HepG2 (cell line): ENCODE measurements at regions not wholly inside any gene's neighbourhood (a gene's known extent, or its start where the extent isn't known, plus 50 kb on each side); places are given as distances from the start of the nearest gene placed in this dataset.

Experiments
- ARNT ChIP-seq: fragments of 450-650 bp; IDR thresholded peaks from 2 replicates; pipeline ENCODE4 v1.6.1; 2017
- EHMT2 ChIP-seq: fragments of 200-600 bp; sonication (generic); IDR thresholded peaks from 2 replicates; pipeline ENCODE4 v1.7.0; 2017; ENCODE audit warnings: antibody characterized with exemption, low read depth, low read length, borderline replicate concordance
- GABPB1 ChIP-seq: IDR thresholded peaks from 2 replicates; pipeline ENCODE4 v1.6.1; 2016; ENCODE audit warnings: mild to moderate bottlenecking, missing genetic modification reagents, moderate library complexity, missing compliant biosample characterization
- HMG20B ChIP-seq: conservative IDR thresholded peaks from 2 replicates; pipeline ENCODE4 v1.6.1; 2016; ENCODE audit warnings: missing genetic modification reagents, missing compliant biosample characterization
- HNRNPL ChIP-seq: fragments of 200-400 bp; formaldehyde crosslinking; IDR thresholded peaks from 2 replicates; pipeline ENCODE4 v1.6.1; 2017; ENCODE audit warnings: mild to moderate bottlenecking, low read depth, low read length
- KDM1A ChIP-seq: IDR thresholded peaks from 2 replicates; pipeline ENCODE4 v1.6.1; 2016; ENCODE audit warnings: missing compliant biosample characterization
- NFRKB ChIP-seq: fragments of 450-650 bp; IDR thresholded peaks from 2 replicates; pipeline ENCODE4 v1.6.1; 2017
- RAD21 ChIP-seq: fragments of 450-650 bp; formaldehyde crosslinking; IDR thresholded peaks from 2 replicates; pipeline ENCODE4 v1.5.0; 2020; ENCODE audit warnings: mild to moderate bottlenecking
- RXRB ChIP-seq: IDR thresholded peaks from 2 replicates; pipeline ENCODE4 v1.6.1; 2016; ENCODE audit warnings: borderline replicate concordance, missing genetic modification reagents, missing compliant biosample characterization
- SIN3B ChIP-seq: fragments of 150-350 bp; IDR thresholded peaks from 2 replicates; pipeline ENCODE4 v1.6.1; 2014; ENCODE audit warnings: low read length
- SMYD3 ChIP-seq: sonication (generic); formaldehyde crosslinking; IDR thresholded peaks from 2 replicates; pipeline ENCODE4 v1.8.1; 2023; ENCODE audit warnings: mild to moderate bottlenecking, missing genetic modification reagents
- STAG1 ChIP-seq: sonication (generic); formaldehyde crosslinking; IDR thresholded peaks from 2 replicates; pipeline ENCODE4 v1.4.0; 2020; ENCODE audit warnings: missing genetic modification reagents
- TBX2 ChIP-seq: sonication (generic); formaldehyde crosslinking; IDR thresholded peaks from 2 replicates; pipeline ENCODE4 v1.5.0; 2020; ENCODE audit warnings: missing genetic modification reagents, mild to moderate bottlenecking, borderline replicate concordance
- TRIM22 ChIP-seq: fragments of 450-650 bp; IDR thresholded peaks from 2 replicates; pipeline ENCODE4 v1.6.1; 2017
- ZBED4 ChIP-seq: sonication (generic); formaldehyde crosslinking; IDR thresholded peaks from 2 replicates; pipeline ENCODE4 v1.4.0; 2020; ENCODE audit warnings: missing genetic modification reagents, borderline replicate concordance
- ZBTB7B ChIP-seq: sonication (generic); formaldehyde crosslinking; IDR thresholded peaks from 2 replicates; pipeline ENCODE4 v1.4.0; 2020; ENCODE audit warnings: missing genetic modification reagents
- ZMYM4 ChIP-seq: sonication (generic); formaldehyde crosslinking; IDR thresholded peaks from 2 replicates; pipeline ENCODE4 v1.8.1; 2023; ENCODE audit warnings: mild to moderate bottlenecking, missing genetic modification reagents
- ZNF121 ChIP-seq: sonication (generic); formaldehyde crosslinking; IDR thresholded peaks from 2 replicates; pipeline ENCODE4 v1.5.0; 2020; ENCODE audit warnings: mild to moderate bottlenecking, missing genetic modification reagents
- ZNF263 ChIP-seq: sonication (generic); formaldehyde crosslinking; IDR thresholded peaks from 2 replicates; pipeline ENCODE4 v1.4.0; 2020; ENCODE audit warnings: missing genetic modification reagents
- ZNF609 ChIP-seq: sonication (generic); formaldehyde crosslinking; IDR thresholded peaks from 2 replicates; pipeline ENCODE4 v1.4.0; 2020; ENCODE audit warnings: mild to moderate bottlenecking, missing genetic modification reagents, borderline replicate concordance
- ZNF770 ChIP-seq: sonication (generic); formaldehyde crosslinking; IDR thresholded peaks from 2 replicates; pipeline ENCODE4 v1.5.0; 2020; ENCODE audit warnings: mild to moderate bottlenecking, missing genetic modification reagents

- 0 out of 2 replicates have a peak, but pooled peaks have one; percentile 15 for TF ChIP-seq ZNF609 (CRISPR knock-in tag)
- TF ChIP-seq SIN3B: no peak
- 0 out of 2 replicates have a peak, but pooled peaks have one; percentile 82 for TF ChIP-seq HNRNPL
- TF ChIP-seq TRIM22: no peak
- peak; percentile 44; the same call in 1 of the 2 replicates for TF ChIP-seq RAD21 (CRISPR knock-in tag)
- no peak for TF ChIP-seq ZNF263 (CRISPR knock-in tag)
- TF ChIP-seq GABPB1 (CRISPR knock-in tag): 0 out of 2 replicates have a peak, but pooled peaks have one; percentile 15
- TF ChIP-seq ZBED4: no peak
- no peak for TF ChIP-seq EHMT2
- TF ChIP-seq STAG1 (CRISPR knock-in tag): peak; percentile 39
- TF ChIP-seq ZNF770 (CRISPR knock-in tag): peak; percentile 75
- 0 out of 2 replicates have a peak, but pooled peaks have one; percentile 36 for TF ChIP-seq ZBTB7B (CRISPR knock-in tag)
- 0 out of 2 replicates have a peak, but pooled peaks have one; percentile 10 for TF ChIP-seq TBX2 (CRISPR knock-in tag)
- TF ChIP-seq HMG20B (CRISPR knock-in tag): no peak
- no peak for TF ChIP-seq NFRKB
- no peak for TF ChIP-seq SMYD3
- no peak for TF ChIP-seq ZNF121 (CRISPR knock-in tag)
- peak; percentile 22; the same call in 1 of the 2 replicates for TF ChIP-seq ZMYM4 (CRISPR knock-in tag)
- TF ChIP-seq ARNT: no peak
- TF ChIP-seq RXRB (CRISPR knock-in tag): no peak
- TF ChIP-seq KDM1A (CRISPR knock-in tag): no peak
Measured at GRCh38 chr21:43269440-43269839, 100.6 kb downstream of the CRYAA start (continued).
